ENCODE measurements at regions not wholly inside any gene's neighbourhood (a gene's known extent, or its start where the extent isn't known, plus 50 kb on each side); places are given as distances from the start of the nearest gene placed in this dataset.

GRCh38 chr17:74089869-74090464 lies 113.5 kb upstream of the RPL38 start:
- peak in 3 of 14 donors; percentile 5 to 14 (median 7) for DNase-seq

- DNase-seq = no peak
These were observed 108.8 kb upstream of the RPL38 start for GRCh38 chr17:74094651-74095050.

DNA sequence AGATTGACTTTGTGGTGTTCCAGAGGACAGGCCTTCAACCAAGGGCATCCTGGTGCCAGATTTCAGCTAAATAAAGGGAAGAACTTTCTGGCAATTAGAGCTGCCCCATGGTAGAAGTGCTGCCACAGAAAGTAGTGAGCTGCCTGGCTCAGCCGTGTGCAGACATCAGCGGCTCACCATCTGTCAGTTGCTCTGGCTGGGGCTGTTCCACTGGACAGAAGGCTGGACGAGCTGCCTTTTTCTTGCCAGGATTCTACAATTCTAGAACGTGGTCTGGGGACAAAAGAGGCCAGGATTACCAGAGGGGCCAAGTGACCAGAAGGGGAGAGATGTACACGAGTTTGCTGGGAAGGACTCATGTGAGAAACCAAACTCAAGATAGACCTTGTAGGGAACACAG lies 107.0 kb upstream of the RPL38 start:
- DNase-seq = peak in 1 of 14 donors; percentile 56

GRCh38 chr17:74097450-74098135 lies 105.9 kb upstream of the RPL38 start:
- no peak for DNase-seq

- DNase-seq = no peak
These were observed 105.1 kb upstream of the RPL38 start for GRCh38 chr17:74098136-74099024.

DNA sequence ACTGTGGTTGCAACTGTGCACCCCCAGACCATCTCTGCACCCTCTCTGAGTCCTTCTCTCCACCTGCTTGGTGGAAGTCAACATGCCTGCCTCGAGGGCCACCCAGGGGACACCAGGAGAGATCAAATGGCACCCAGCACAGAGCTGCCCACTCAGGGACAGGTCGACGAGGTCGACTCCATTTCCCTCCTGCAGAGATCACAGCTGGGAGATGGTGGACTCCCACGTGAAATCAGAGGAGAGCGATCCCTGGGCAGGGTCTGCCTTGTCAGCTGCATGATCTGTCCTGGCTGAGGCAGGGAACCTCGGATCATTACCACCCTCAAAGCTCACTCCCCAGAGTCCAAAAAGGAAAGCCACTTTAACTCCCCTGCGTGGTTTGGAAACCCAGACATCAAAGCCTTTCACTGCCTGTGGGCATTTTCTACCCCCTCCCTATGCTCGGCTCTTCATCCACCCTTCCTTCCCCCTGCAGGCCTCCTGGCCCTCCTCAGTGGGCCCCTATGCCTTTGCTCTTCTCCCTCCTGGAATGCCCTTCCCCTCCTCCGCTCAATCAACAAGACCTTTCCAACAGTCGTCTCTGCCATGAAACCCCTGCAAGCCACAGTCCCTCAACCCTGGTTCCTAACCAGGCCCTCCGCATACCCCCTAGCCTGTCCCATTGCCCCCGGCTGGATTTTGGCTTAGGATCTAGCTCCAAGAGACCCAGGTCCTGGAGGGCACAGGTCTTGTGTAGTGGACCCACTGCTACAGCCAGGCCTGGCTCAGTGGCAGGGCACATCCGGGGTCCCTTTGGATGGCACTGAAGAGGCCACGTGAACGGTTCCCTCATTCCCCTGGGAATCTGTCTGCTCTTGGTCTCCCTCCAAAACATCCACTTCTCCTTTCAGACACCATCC lies 103.8 kb upstream of the RPL38 start:
- DNase-seq = no peak

- DNase-seq = no peak
These were observed 98.6 kb upstream of the RPL38 start for GRCh38 chr17:74104921-74105320.

DNA sequence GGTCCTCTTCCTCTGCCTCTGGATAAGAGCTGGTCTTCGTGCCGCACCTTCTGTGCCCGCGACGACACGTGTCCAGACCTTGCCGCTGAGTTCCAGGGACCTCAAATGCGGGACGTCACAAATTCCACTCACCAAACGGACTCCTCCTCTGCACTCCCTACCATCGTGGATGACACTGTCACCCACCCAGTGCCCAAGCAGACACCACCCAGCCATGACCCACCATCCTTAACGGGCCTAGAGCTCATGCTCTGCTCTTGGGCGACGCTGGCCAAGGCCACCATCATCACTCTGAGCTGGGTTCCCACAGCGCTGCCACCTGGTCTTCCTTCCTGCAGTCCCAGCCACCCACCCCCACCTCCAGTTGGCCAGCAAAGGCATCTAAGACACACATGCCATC lies 96.4 kb upstream of the RPL38 start:
- no peak for DNase-seq

GRCh38 chr17:74108126-74108705 lies 95.3 kb upstream of the RPL38 start:
- no peak for DNase-seq

DNA sequence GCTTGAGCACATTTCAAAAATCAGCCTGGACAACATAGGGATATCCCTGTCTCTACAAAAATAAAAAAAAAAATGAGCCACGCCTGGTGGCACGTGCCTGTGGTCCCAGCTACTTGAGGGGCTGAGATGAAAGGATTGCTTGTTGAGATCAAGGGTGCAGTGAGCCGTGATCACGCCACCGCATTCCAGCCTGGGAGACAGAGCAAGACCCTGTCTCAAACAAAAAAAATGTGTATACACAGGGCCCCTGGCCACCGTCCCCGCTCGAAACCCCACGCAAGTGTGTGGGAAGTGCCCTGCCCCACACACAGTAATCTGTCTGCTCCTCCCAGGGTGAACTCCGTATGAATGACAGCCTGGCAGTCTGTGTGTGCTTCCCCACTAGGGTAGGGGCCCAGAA lies 93.0 kb upstream of the RPL38 start:
- DNase-seq = no peak

- no peak for DNase-seq
These were observed 90.2 kb upstream of the RPL38 start for GRCh38 chr17:74113326-74113725.

DNA sequence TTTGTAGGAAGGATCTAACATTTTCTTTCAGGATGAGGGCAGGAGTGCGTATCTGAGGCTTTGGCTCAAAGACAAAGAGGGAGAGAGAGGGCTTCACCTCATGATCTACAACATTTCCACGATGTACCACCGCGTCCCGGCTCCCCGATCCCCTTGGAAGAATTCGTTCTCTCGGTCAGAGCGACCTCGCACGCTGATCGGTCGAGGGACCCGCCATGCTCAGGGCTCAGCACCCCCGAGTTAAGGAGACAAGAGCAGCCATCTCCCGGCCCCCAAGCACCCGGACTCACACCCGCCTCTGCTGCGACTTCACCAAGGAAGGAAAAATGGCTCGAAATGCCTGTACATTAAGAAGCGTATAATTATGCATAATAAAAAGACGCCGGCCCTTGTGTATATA lies 89.5 kb upstream of the RPL38 start:
- DNase-seq = no peak

GRCh38 chr17:74114881-74115470 lies 88.5 kb upstream of the RPL38 start:
- no peak for DNase-seq

- no peak for DNase-seq
These were observed 87.9 kb upstream of the RPL38 start for GRCh38 chr17:74115586-74115985.

DNA sequence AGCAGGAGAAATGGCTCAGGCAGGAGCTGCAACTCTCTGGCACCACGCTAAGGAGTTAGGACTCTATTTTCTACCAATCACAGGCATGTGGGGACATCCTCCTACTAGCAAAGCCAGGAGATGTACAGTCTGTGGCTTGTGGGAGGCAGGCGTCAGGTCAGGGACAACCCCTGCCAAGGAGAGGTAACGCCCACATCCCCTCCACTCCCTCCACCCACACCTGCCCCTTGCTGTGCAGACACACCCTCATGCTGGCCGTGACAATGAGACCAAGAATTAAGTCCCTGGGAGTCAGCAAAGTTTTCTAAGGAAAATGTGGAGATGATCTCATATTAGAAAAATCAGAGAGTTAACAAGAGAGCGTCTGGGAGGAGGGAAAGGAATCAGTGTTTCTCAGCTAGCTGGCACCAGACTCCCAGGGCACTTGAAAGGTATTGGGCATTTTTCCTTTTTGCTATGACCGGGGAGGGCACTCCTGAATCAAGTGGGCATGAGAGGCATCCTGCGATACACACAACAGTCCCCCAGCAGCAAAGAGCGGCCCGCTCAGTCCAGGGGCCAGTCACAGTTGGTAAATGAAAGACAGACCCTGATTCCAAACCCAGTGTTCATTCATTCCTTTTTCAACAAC lies 87.3 kb upstream of the RPL38 start:
- DNase-seq = no peak

GRCh38 chr17:74117087-74117698 lies 86.3 kb upstream of the RPL38 start:
- no peak for DNase-seq

DNA sequence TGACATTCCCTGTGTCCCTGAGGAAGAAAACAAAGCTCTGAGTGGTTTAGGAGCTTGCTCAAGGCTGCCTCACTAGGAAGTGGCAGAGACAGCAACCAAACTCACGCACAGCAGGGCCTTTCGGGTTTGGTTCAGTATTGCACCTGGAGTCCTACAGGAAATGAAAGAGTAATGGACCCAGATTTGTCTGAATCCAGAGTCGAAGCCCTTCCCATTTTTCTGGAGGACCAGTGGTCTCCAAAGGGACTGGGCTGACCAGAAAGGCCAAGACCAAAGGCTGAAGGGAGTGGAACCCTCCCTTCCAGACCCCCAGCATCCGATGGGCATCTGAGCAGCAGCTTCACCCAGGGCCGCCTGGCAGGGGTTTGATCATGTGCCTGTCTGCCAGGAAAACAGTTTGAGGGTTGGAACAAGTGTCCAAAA lies 85.5 kb upstream of the RPL38 start:
- DNase-seq = no peak

- no peak for DNase-seq
These were observed 85.0 kb upstream of the RPL38 start for GRCh38 chr17:74118504-74118903.

DNA sequence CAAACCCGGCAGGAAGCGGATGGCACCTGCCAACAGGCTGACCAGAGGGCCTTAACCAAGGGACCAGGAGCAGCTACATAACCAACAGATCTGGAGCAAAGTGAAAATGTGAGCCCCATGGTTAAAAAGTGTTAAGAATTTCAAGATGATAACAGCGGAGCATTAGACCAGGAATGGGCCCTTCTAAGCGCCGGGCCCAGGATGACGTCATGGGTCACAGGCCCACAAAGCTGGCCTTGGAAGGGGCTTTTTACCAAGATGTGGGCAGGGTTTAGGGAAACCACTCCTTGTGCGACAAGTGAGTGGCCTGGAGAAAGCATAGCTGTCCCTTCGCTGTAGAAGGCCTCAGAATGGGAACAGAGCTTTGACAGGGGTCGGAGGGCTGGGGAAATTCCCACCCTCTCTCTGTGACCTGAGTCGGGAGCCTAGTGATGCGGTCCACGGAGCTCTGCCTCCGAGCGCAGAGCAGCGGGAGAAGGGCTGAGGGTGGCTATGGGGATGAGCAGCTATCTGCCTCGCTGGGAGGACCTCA lies 84.4 kb upstream of the RPL38 start:
- DNase-seq = no peak

- DNase-seq = no peak
These were observed 83.5 kb upstream of the RPL38 start for GRCh38 chr17:74119965-74120364.

Data from C1 segment of cervical spinal cord (tissue), 14 donors.